ENCODE measurements at regions not wholly inside any gene's neighbourhood (a gene's known extent, or its start where the extent isn't known, plus 50 kb on each side); places are given as distances from the start of the nearest gene placed in this dataset.

GRCh38 chr1:87786229-87786628 is 457.5 kb downstream of the LMO4 start:
- no peaks in the 10 kb centered on the region for H3K9me3 ChIP-seq (ENCODE audit: low read length)
- no peaks in the 10 kb centered on the region for H3K36me3 ChIP-seq (ENCODE audit: insufficient read depth, low read length)
- no peak overlapping the region for H3K4me2 ChIP-seq (ENCODE audit: low read depth, low read length, poor library complexity, severe bottlenecking)
- no peak overlapping the region for H3K27ac ChIP-seq (ENCODE audit: low read length)
- no peak overlapping the region for H2AFZ ChIP-seq (ENCODE audit: low read length)
- H3K4me3 ChIP-seq (ENCODE audit: low read length), result no peak overlapping the region
- no peaks in the 10 kb centered on the region for H3K79me2 ChIP-seq (ENCODE audit: low read length)
- H3K4me1 ChIP-seq (ENCODE audit: low read length), result no peaks in the 10 kb centered on the region
- H3K27me3 ChIP-seq (ENCODE audit: low read length), result no peaks in the 10 kb centered on the region
- H4K20me1 ChIP-seq (ENCODE audit: insufficient read depth, low read depth, low read length), result no peaks in the 10 kb centered on the region
- no peak overlapping the region for H3K9ac ChIP-seq (ENCODE audit: low read length)
- DNase-seq, result no peak
- H3K9me2 ChIP-seq (replicated peaks; ENCODE audit: insufficient read depth, low read length), result no peaks in the 10 kb centered on the region

GRCh38 chr1:87786861-87787545 is 458.3 kb downstream of the LMO4 start:
- no peaks in the 10 kb centered on the region for H3K9me3 ChIP-seq (ENCODE audit: low read length)
- no peaks in the 10 kb centered on the region for H3K36me3 ChIP-seq (ENCODE audit: insufficient read depth, low read length)
- no peaks in the 10 kb centered on the region for H3K4me1 ChIP-seq (ENCODE audit: low read length)
- DNase-seq, result no peak
- no peak overlapping the region for H3K4me3 ChIP-seq (ENCODE audit: low read length)
- H2AFZ ChIP-seq (ENCODE audit: low read length), result no peak overlapping the region
- H3K4me2 ChIP-seq (ENCODE audit: low read depth, low read length, poor library complexity, severe bottlenecking), result no peak overlapping the region
- H3K27me3 ChIP-seq (ENCODE audit: low read length), result no peaks in the 10 kb centered on the region
- H3K9me2 ChIP-seq (replicated peaks; ENCODE audit: insufficient read depth, low read length), result no peaks in the 10 kb centered on the region
- H3K79me2 ChIP-seq (ENCODE audit: low read length), result no peaks in the 10 kb centered on the region
- no peak overlapping the region for H3K9ac ChIP-seq (ENCODE audit: low read length)
- no peaks in the 10 kb centered on the region for H4K20me1 ChIP-seq (ENCODE audit: insufficient read depth, low read depth, low read length)
- H3K27ac ChIP-seq (ENCODE audit: low read length), result no peak overlapping the region

GRCh38 chr1:87787551-87787950 is 458.9 kb downstream of the LMO4 start:
- no peaks in the 10 kb centered on the region for H3K79me2 ChIP-seq (ENCODE audit: low read length)
- H3K4me1 ChIP-seq (ENCODE audit: low read length), result no peaks in the 10 kb centered on the region
- H3K9me2 ChIP-seq (replicated peaks; ENCODE audit: insufficient read depth, low read length), result no peaks in the 10 kb centered on the region
- no peaks in the 10 kb centered on the region for H4K20me1 ChIP-seq (ENCODE audit: insufficient read depth, low read depth, low read length)
- no peaks in the 10 kb centered on the region for H3K36me3 ChIP-seq (ENCODE audit: insufficient read depth, low read length)
- H3K27me3 ChIP-seq (ENCODE audit: low read length), result no peaks in the 10 kb centered on the region
- no peak overlapping the region for H3K27ac ChIP-seq (ENCODE audit: low read length)
- no peak overlapping the region for H2AFZ ChIP-seq (ENCODE audit: low read length)
- H3K9ac ChIP-seq (ENCODE audit: low read length), result no peak overlapping the region
- no peak for DNase-seq
- no peaks in the 10 kb centered on the region for H3K9me3 ChIP-seq (ENCODE audit: low read length)
- no peak overlapping the region for H3K4me3 ChIP-seq (ENCODE audit: low read length)
- H3K4me2 ChIP-seq (ENCODE audit: low read depth, low read length, poor library complexity, severe bottlenecking), result no peak overlapping the region

- H3K36me3 ChIP-seq (ENCODE audit: insufficient read depth, low read length), result no peaks in the 10 kb centered on the region
- no peak for DNase-seq
- no peak overlapping the region for H3K4me2 ChIP-seq (ENCODE audit: low read depth, low read length, poor library complexity, severe bottlenecking)
Measured at GRCh38 chr1:87790756-87791155, 462.1 kb downstream of the LMO4 start.

GRCh38 chr1:87791931-87792740 is 463.5 kb downstream of the LMO4 start:
- no peaks in the 10 kb centered on the region for H3K9me2 ChIP-seq (replicated peaks; ENCODE audit: insufficient read depth, low read length)
- H3K79me2 ChIP-seq (ENCODE audit: low read length), result no peaks in the 10 kb centered on the region
- H3K27ac ChIP-seq (ENCODE audit: low read length), result no peak overlapping the region
- no peaks in the 10 kb centered on the region for H3K9me3 ChIP-seq (ENCODE audit: low read length)
- H3K4me1 ChIP-seq (ENCODE audit: low read length), result no peaks in the 10 kb centered on the region
- H3K4me2 ChIP-seq (ENCODE audit: low read depth, low read length, poor library complexity, severe bottlenecking), result no peak overlapping the region
- H3K36me3 ChIP-seq (ENCODE audit: insufficient read depth, low read length), result no peaks in the 10 kb centered on the region
- no peak for DNase-seq
- H4K20me1 ChIP-seq (ENCODE audit: insufficient read depth, low read depth, low read length), result no peaks in the 10 kb centered on the region
- no peak overlapping the region for H3K4me3 ChIP-seq (ENCODE audit: low read length)
- H3K9ac ChIP-seq (ENCODE audit: low read length), result no peak overlapping the region
- no peaks in the 10 kb centered on the region for H3K27me3 ChIP-seq (ENCODE audit: low read length)
- H2AFZ ChIP-seq (ENCODE audit: low read length), result no peak overlapping the region

More at GRCh38 chr1:87790756-87791155, 462.1 kb downstream of the LMO4 start:
- Histone ChIP-seq H3K9me2 (replicated peaks; ENCODE audit: insufficient read depth, low read length) (no peaks in the 10 kb centered on the region), H2AFZ (ENCODE audit: low read length) (no peak overlapping the region), H3K27me3 (ENCODE audit: low read length) (no peaks in the 10 kb centered on the region), H3K27ac (ENCODE audit: low read length) (no peak overlapping the region), H3K4me1 (ENCODE audit: low read length) (no peaks in the 10 kb centered on the region), H3K9me3 (ENCODE audit: low read length) (no peaks in the 10 kb centered on the region), H4K20me1 (ENCODE audit: insufficient read depth, low read depth, low read length) (no peaks in the 10 kb centered on the region), H3K9ac (ENCODE audit: low read length) (no peak overlapping the region), H3K79me2 (ENCODE audit: low read length) (no peaks in the 10 kb centered on the region), H3K4me3 (ENCODE audit: low read length) (no peak overlapping the region)

- no peaks in the 10 kb centered on the region for H3K4me1 ChIP-seq (ENCODE audit: low read length)
- no peak overlapping the region for H3K27ac ChIP-seq (ENCODE audit: low read length)
- H3K36me3 ChIP-seq (ENCODE audit: insufficient read depth, low read length), result no peaks in the 10 kb centered on the region
- DNase-seq, result no peak
- no peaks in the 10 kb centered on the region for H3K9me3 ChIP-seq (ENCODE audit: low read length)
- H4K20me1 ChIP-seq (ENCODE audit: insufficient read depth, low read depth, low read length), result no peaks in the 10 kb centered on the region
- H3K9me2 ChIP-seq (replicated peaks; ENCODE audit: insufficient read depth, low read length), result no peaks in the 10 kb centered on the region
- no peaks in the 10 kb centered on the region for H3K27me3 ChIP-seq (ENCODE audit: low read length)
- no peak overlapping the region for H2AFZ ChIP-seq (ENCODE audit: low read length)
- H3K79me2 ChIP-seq (ENCODE audit: low read length), result no peaks in the 10 kb centered on the region
- no peak overlapping the region for H3K9ac ChIP-seq (ENCODE audit: low read length)
- no peak overlapping the region for H3K4me2 ChIP-seq (ENCODE audit: low read depth, low read length, poor library complexity, severe bottlenecking)
- no peak overlapping the region for H3K4me3 ChIP-seq (ENCODE audit: low read length)
Measured at GRCh38 chr1:87794788-87795614, 466.3 kb downstream of the LMO4 start.

GRCh38 chr1:87795615-87796337 is 467.1 kb downstream of the LMO4 start:
- H3K9me2 ChIP-seq (replicated peaks; ENCODE audit: insufficient read depth, low read length), result no peaks in the 10 kb centered on the region
- DNase-seq, result no peak
- H3K79me2 ChIP-seq (ENCODE audit: low read length), result no peaks in the 10 kb centered on the region

More at GRCh38 chr1:87795615-87796337, 467.1 kb downstream of the LMO4 start:
- Histone ChIP-seq H3K27me3 (ENCODE audit: low read length) (no peaks in the 10 kb centered on the region), H4K20me1 (ENCODE audit: insufficient read depth, low read depth, low read length) (no peaks in the 10 kb centered on the region), H3K9me3 (ENCODE audit: low read length) (no peaks in the 10 kb centered on the region), H3K36me3 (ENCODE audit: insufficient read depth, low read length) (no peaks in the 10 kb centered on the region), H3K9ac (ENCODE audit: low read length) (no peak overlapping the region), H3K4me2 (ENCODE audit: low read depth, low read length, poor library complexity, severe bottlenecking) (no peak overlapping the region), H2AFZ (ENCODE audit: low read length) (no peak overlapping the region), H3K4me1 (ENCODE audit: low read length) (no peaks in the 10 kb centered on the region), H3K4me3 (ENCODE audit: low read length) (no peak overlapping the region), H3K27ac (ENCODE audit: low read length) (no peak overlapping the region)
